GM12878 (cell line): ENCODE measurements at regions not wholly inside any gene's neighbourhood (a gene's known extent, or its start where the extent isn't known, plus 50 kb on each side); places are given as distances from the start of the nearest gene placed in this dataset.

Source experiments
- ATAC-seq: fragments of 200-7000 bp; cut with Tn5 transposase; 3 replicates; pipeline ENCODE4 v1.9.1; 2020; ENCODE audit warnings: mild to moderate bottlenecking, moderate library complexity
- BruUV-seq: library from RNA; stranded (reverse); fragments of 400-500 nt; replicated peaks from 2 replicates; lab custom pipeline; 2021; lab: Mats Ljungman, UMichigan
- CTCF ChIA-PET: fragments of 300-600 bp; sonication (Branson Sonifier 250); formaldehyde crosslinking; extraction: SDS; loops from one replicate; lab custom pipeline; 2021; ENCODE audit warnings: inconsistent platforms; lab: Yijun Ruan, JAX
- POLR2A ChIA-PET: fragments of 350-600 bp; formaldehyde crosslinking; extraction: SDS; loops from one replicate; lab custom pipeline; 2021; ENCODE audit warnings: inconsistent platforms; lab: Charles Lee
- RAD21 ChIA-PET: fragments of 300-600 bp; sonication (Branson Sonifier 250); formaldehyde crosslinking; loops from one replicate; lab custom pipeline; 2023; ENCODE audit warnings: antibody characterized with exemption; ENCODE audit not compliant: unreplicated experiment; lab: Charles Lee
- SMC1A ChIA-PET: fragments of 300-600 bp; sonication (Branson Sonifier 250); formaldehyde crosslinking; loops from one replicate; lab custom pipeline; 2023; ENCODE audit not compliant: unreplicated experiment, uncharacterized antibody; lab: Charles Lee
- DNase-seq: peaks from one replicate; pipeline ENCODE4 v3.0.0-alpha.2; 2011; ENCODE audit warnings: low read depth, low spot score
- FAIRE-seq: peaks from 3 replicates; lab custom pipeline; 2011; peaks lifted over from hg19 to GRCh38; lab: Jason Lieb, UNC
- H2AFZ ChIP-seq: 2 replicates; pipeline ENCODE4 v1.6.0; 2011; ENCODE audit warnings: low read depth, low read length, control low read depth; ENCODE audit not compliant: control insufficient read depth
- H3K27ac ChIP-seq: 2 replicates; pipeline ENCODE4 v1.5.1; 2011; ENCODE audit warnings: control low read depth; ENCODE audit not compliant: control insufficient read depth, insufficient read depth
- H3K27me3 ChIP-seq, 2 experiments: replicated peaks in 1 of 2; 2 replicates each; pipeline versions ENCODE4 v1.6.0 to v1.6.1; 2011; ENCODE audit warnings: low read length in 1 of 2; ENCODE audit not compliant: control insufficient read depth in 2 of 2, insufficient read depth in 2 of 2
- H3K36me3 ChIP-seq, 2 experiments: 2 replicates each; pipeline ENCODE4 v1.5.1; 2011; ENCODE audit warnings: low read length in 1 of 2; ENCODE audit not compliant: control insufficient read depth in 2 of 2, insufficient read depth in 2 of 2
- H3K4me1 ChIP-seq: 2 replicates; pipeline ENCODE4 v1.6.1; 2011; ENCODE audit warnings: mild to moderate bottlenecking, low read length, moderate library complexity, mixed read lengths; ENCODE audit not compliant: control insufficient read depth, insufficient read depth
- H3K4me2 ChIP-seq: 2 replicates; pipeline ENCODE4 v1.6.0; 2011; ENCODE audit warnings: control low read depth; ENCODE audit not compliant: control insufficient read depth, insufficient read depth
- H3K4me3 ChIP-seq: fragments of 200-600 bp; sonication (generic); 2 replicates; pipeline ENCODE4 v1.5.1; 2016
- H3K79me2 ChIP-seq: 2 replicates; pipeline ENCODE4 v1.6.0; 2011; ENCODE audit warnings: low read length; ENCODE audit not compliant: control insufficient read depth, insufficient read depth
- H3K9ac ChIP-seq: 2 replicates; pipeline ENCODE4 v1.8.0; 2011; ENCODE audit warnings: low read length, control low read depth, mixed read lengths; ENCODE audit not compliant: control insufficient read depth, insufficient read depth
- H3K9me3 ChIP-seq: replicated peaks from 3 replicates; pipeline ENCODE4 v1.5.1; 2011; ENCODE audit warnings: mild to moderate bottlenecking, low read length; ENCODE audit not compliant: control insufficient read depth, insufficient read depth
- H4K20me1 ChIP-seq: 2 replicates; pipeline ENCODE4 v1.6.0; 2011; ENCODE audit not compliant: control insufficient read depth, insufficient read depth
- BCLAF1 ChIP-seq: fragments of 450-650 bp; IDR thresholded peaks from 2 replicates; pipeline ENCODE4 v1.6.1; 2017; ENCODE audit warnings: antibody characterized with exemption, mild to moderate bottlenecking, moderate library complexity
- BRCA1 ChIP-seq: IDR thresholded peaks from 2 replicates; pipeline ENCODE4 v1.6.1; 2011; ENCODE audit warnings: low read depth, low read length, improper control_type of control experiment
- ETV6 ChIP-seq, 2 experiments: fragments of 450-650 bp in 1 of 2; IDR thresholded peaks in 1 of 2; conservative IDR thresholded peaks in 1 of 2; 2 replicates each; pipeline ENCODE4 v1.6.1; 2014; ENCODE audit warnings: antibody characterized with exemption in 1 of 2, borderline replicate concordance in 1 of 2, low read depth in 1 of 2, mild to moderate bottlenecking in 1 of 2, moderate library complexity in 1 of 2
- GATAD2B ChIP-seq: fragments of 450-650 bp; conservative IDR thresholded peaks from 2 replicates; pipeline ENCODE4 v1.6.1; 2017; ENCODE audit warnings: low read depth, mild to moderate bottlenecking, moderate library complexity
- KLF5 ChIP-seq: fragments of 450-650 bp; IDR thresholded peaks from 2 replicates; pipeline ENCODE4 v1.6.1; 2014; ENCODE audit warnings: mild to moderate bottlenecking; ENCODE audit not compliant: partially characterized antibody
- MEF2B ChIP-seq: fragments of 450-650 bp; IDR thresholded peaks from 2 replicates; pipeline ENCODE4 v1.6.1; 2018; ENCODE audit warnings: mild to moderate bottlenecking, moderate library complexity; ENCODE audit not compliant: partially characterized antibody, poor library complexity, severe bottlenecking
- MYB ChIP-seq: fragments of 150-350 bp; IDR thresholded peaks from 2 replicates; pipeline ENCODE4 v1.6.1; 2014; ENCODE audit warnings: mild to moderate bottlenecking, low read depth, low read length, borderline replicate concordance
- SMAD5 ChIP-seq: IDR thresholded peaks from 2 replicates; pipeline ENCODE4 v1.6.1; 2016; ENCODE audit warnings: antibody characterized with exemption, low read depth
- SREBF2 ChIP-seq: IDR thresholded peaks from 2 replicates; pipeline ENCODE4 v1.6.1; 2012; ENCODE audit warnings: mild to moderate bottlenecking, low read length
- TBL1XR1 ChIP-seq: IDR thresholded peaks from 2 replicates; pipeline ENCODE4 v1.6.1; 2012; ENCODE audit warnings: low read depth, low read length, improper control_type of control experiment
- YBX1 ChIP-seq: fragments of 450-650 bp; IDR thresholded peaks from 2 replicates; pipeline ENCODE4 v1.6.1; 2016; ENCODE audit warnings: antibody characterized with exemption
- ZNF207 ChIP-seq: fragments of 450-650 bp; IDR thresholded peaks from 2 replicates; pipeline ENCODE4 v1.6.1; 2014; ENCODE audit warnings: antibody characterized with exemption, mild to moderate bottlenecking, borderline replicate concordance
- WGBS: methylation state at CpG from one replicate; pipeline ENCODE4 v1.1.6; 2016; ENCODE audit warnings: low lambda C conversion rate; ENCODE audit not compliant: insufficient replicate concordance, insufficient coverage; ENCODE audit errors: missing lambda C conversion rate; 5-methylcytosine and 5-hydroxymethylcytosine counted together
- in situ Hi-C: fragments of 300-500 bp; cut with MboI; formaldehyde crosslinking; loops from 9 replicates; pipeline ENCODE4 v1.14.3; 2018; ENCODE audit warnings: mixed read lengths
- intact Hi-C: fragments of 100-400 bp; cut with micrococcal nuclease; formaldehyde crosslinking; loops from one replicate; pipeline ENCODE4 v1.14.2; 2022; ENCODE audit not compliant: unreplicated experiment

DNA sequence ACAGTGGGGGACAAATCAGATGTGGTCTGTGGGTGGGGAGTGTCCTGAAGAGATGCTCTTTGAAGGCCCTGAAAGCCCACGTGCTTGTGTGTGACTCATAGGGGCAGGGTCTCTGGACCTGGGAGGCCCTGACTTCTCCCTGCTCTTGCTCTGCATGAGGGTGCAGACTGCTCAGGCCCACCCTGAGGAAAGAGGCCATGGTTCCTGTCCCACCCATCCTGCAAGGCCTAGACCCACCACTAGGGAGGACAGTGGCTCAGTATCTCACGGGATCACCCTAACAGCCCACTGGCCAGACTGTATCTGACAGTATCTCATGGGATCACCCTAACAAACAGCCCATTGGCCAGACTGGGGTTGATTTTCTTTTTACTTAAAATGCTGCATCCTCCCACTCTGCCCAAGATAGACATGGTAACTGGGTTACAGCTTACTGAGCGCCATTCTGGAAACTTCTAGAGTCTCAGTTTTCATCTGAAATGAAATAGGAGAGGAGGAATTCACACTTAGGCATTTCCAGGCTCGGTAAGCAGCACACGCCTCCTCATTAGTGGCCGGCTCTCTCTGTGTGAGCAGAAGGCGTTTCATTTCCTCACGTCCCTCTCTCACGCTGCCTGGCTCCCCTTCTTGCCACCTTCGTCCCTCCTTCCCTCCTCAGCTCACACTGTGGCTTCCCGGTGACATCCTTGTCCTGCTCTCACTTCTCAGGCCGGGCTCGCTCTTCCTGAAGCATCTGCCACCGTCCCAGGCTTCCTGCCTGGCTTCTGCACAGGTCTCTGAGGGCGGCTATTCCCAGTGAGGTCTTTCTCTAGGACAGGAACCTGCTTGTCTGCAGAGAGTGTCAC is 242.6 kb downstream of the GLRX3 start:
- DNase-seq, result no peak
- no peaks in the 10 kb centered on the region for H3K4me1 ChIP-seq

More for the DNA sequence above, 242.6 kb downstream of the GLRX3 start:
- no peaks in the 10 kb centered on the region for H3K36me3 ChIP-seq
- RAD21 ChIA-PET, result no interaction called here
- no TSS peak for BruUV-seq
- no peak overlapping the region for H2AFZ ChIP-seq
- WGBS, result 28% methylated on average over 15 of the region's 15 CpGs
- H3K9ac ChIP-seq, result no peak overlapping the region
- CTCF ChIA-PET, result no interaction called here
- no peaks in the 10 kb centered on the region for H4K20me1 ChIP-seq
- in situ Hi-C loops (no loop called here), intact Hi-C loops (no loop called here)
- no peaks in the 10 kb centered on the region for H3K79me2 ChIP-seq
- TF ChIP-seq BRCA1, result no peak
- TF ChIP-seq SREBF2, result no peak
- no peak for TF ChIP-seq ETV6 (conservative IDR thresholded peaks at IDR 0.05 in 1 of 2, IDR thresholded peaks at IDR 0.05 in 1 of 2; ENCODE audit: borderline replicate concordance in 1 of 2, low read depth in 1 of 2)
- no peak for TF ChIP-seq MYB
- TF ChIP-seq YBX1, result no peak
- no peak for TF ChIP-seq GATAD2B
- TF ChIP-seq BCLAF1, result no peak
- TF ChIP-seq ZNF207, result no peak
- TF ChIP-seq MEF2B, result no peak
- TF ChIP-seq TBL1XR1, result no peak
- TF ChIP-seq KLF5, result no peak
- no peak for TF ChIP-seq SMAD5
- no peak overlapping the region for H3K4me2 ChIP-seq
- no peak overlapping the region for H3K27ac ChIP-seq
- H3K9me3 ChIP-seq, result no peaks in the 10 kb centered on the region; the same call in 1 of the 3 replicates
- FAIRE-seq, result no peak
- no peak for ATAC-seq
- POLR2A ChIA-PET, result no interaction called here
- SMC1A ChIA-PET, result no interaction called here
- no peak overlapping the region for H3K4me3 ChIP-seq
- no peaks in the 10 kb centered on the region for H3K27me3 ChIP-seq
